Left lung (tissue), 4 donors: ENCODE measurements at regions not wholly inside any gene's neighbourhood (a gene's known extent, or its start where the extent isn't known, plus 50 kb on each side); places are given as distances from the start of the nearest gene placed in this dataset.
A peak's percentile ranks its signal among the peaks of the same experiment; 100 is the strongest.

Experiments
- ATAC-seq: fragments of 200-7000 bp; cut with Tn5 transposase; one replicate; pipeline ENCODE4 v1.9.1; 2020; ENCODE audit warnings: moderate library complexity
- DNase-seq, 4 donors: peaks; one replicate each; pipeline ENCODE4 v3.0.0-alpha.2; 2013 to 2020
- H3K27ac ChIP-seq, 2 donors: fragments of 200-600 bp; sonication (generic) in 1 of 2; one replicate each; pipeline versions ENCODE4 v1.5.0 to v1.8.0; 2020 to 2021
- H3K27me3 ChIP-seq, 2 donors: fragments of 200-600 bp; sonication (generic) in 1 of 2; one replicate each; pipeline versions ENCODE4 v1.5.0 to v1.8.0; 2020 to 2021
- H3K36me3 ChIP-seq, 2 donors: fragments of 200-600 bp; sonication (generic) in 1 of 2; one replicate each; pipeline versions ENCODE4 v1.5.0 to v1.8.0; 2020 to 2021
- H3K4me1 ChIP-seq, 2 donors: fragments of 200-600 bp; one replicate each; pipeline ENCODE4 v1.8.0; 2021
- H3K4me3 ChIP-seq, 2 donors: fragments of 200-600 bp; sonication (generic) in 1 of 2; one replicate each; pipeline versions ENCODE4 v1.5.0 to v1.8.0; 2020 to 2021; ENCODE audit warnings: mild to moderate bottlenecking in 1 of 2
- H3K9me3 ChIP-seq, 2 donors: fragments of 200-600 bp; sonication (generic) in 1 of 2; one replicate each; pipeline versions ENCODE4 v1.5.0 to v1.8.0; 2020 to 2021
- CTCF ChIP-seq, 2 donors: fragments of 200-600 bp; sonication (generic) in 1 of 2; IDR thresholded peaks; one replicate each; pipeline versions ENCODE4 v1.5.0 to v1.8.0; 2021; ENCODE audit warnings: antibody characterized with exemption in 2 of 2
- intact Hi-C, 2 donors: fragments of 100-400 bp; cut with DNase I; formaldehyde crosslinking; loops; one replicate each; pipeline versions ENCODE4 v1.11.2 to v1.14.2; 2022
- donor health status: DM: no; HTN: yes; CAD: no.
- donor health status: DM: no; HTN: no; CAD: no.

GRCh38 chr13:104823071-104823470, 1712.4 kb downstream of the EFNB2 start:
- DNase-seq (no peak), ATAC-seq (no peak)
- Histone ChIP-seq H3K4me1 (no peaks in the 10 kb centered on the region), H3K9me3 (peaks cover 0 to 4% of the 10 kb centered on the region in 2 donors), H3K4me3 (no peak overlapping the region), H3K27me3 (no peaks in the 10 kb centered on the region), H3K36me3 (no peaks in the 10 kb centered on the region), H3K27ac (no peak overlapping the region)
- TF ChIP-seq CTCF (IDR thresholded peaks at IDR 0.05) = no peak
- intact Hi-C loops = no loop called here

GRCh38 chr13:104817271-104817670, 1718.2 kb downstream of the EFNB2 start:
- TF ChIP-seq CTCF (IDR thresholded peaks at IDR 0.05) = no peak

GRCh38 chr13:104816726-104817125, 1718.7 kb downstream of the EFNB2 start:
- H3K36me3 ChIP-seq = no peaks in the 10 kb centered on the region
- H3K27ac ChIP-seq = no peak overlapping the region
- H3K4me3 ChIP-seq = no peak overlapping the region
- intact Hi-C loops = no loop called here
- TF ChIP-seq CTCF (IDR thresholded peaks at IDR 0.05) = no peak
- H3K4me1 ChIP-seq = no peaks in the 10 kb centered on the region
- no peaks in the 10 kb centered on the region for H3K27me3 ChIP-seq
- DNase-seq (no peak), ATAC-seq (no peak)
- peaks cover 0 to 2% of the 10 kb centered on the region in 2 donors for H3K9me3 ChIP-seq

More at GRCh38 chr13:104817271-104817670, 1718.2 kb downstream of the EFNB2 start:
- intact Hi-C loops = no loop called here
- H3K36me3 ChIP-seq = no peaks in the 10 kb centered on the region
- no peak overlapping the region for H3K4me3 ChIP-seq
- peak in 1 of 4 donors; percentile 12 for DNase-seq
- H3K27ac ChIP-seq = no peak overlapping the region
- no peak for ATAC-seq
- peaks cover 0 to 2% of the 10 kb centered on the region in 2 donors for H3K9me3 ChIP-seq
- no peaks in the 10 kb centered on the region for H3K27me3 ChIP-seq
- H3K4me1 ChIP-seq = no peaks in the 10 kb centered on the region

GRCh38 chr13:104810242-104810641, 1725.2 kb downstream of the EFNB2 start:
- intact Hi-C loops = no loop called here

GRCh38 chr13:104809483-104809882, 1726.0 kb downstream of the EFNB2 start:
- H3K27me3 ChIP-seq = no peaks in the 10 kb centered on the region
- ATAC-seq (no peak), DNase-seq (no peak)

More at GRCh38 chr13:104810242-104810641, 1725.2 kb downstream of the EFNB2 start:
- Histone ChIP-seq H3K4me3 (no peak overlapping the region), H3K4me1 (no peaks in the 10 kb centered on the region), H3K9me3 (no peaks in the 10 kb centered on the region), H3K36me3 (no peaks in the 10 kb centered on the region), H3K27ac (no peak overlapping the region), H3K27me3 (no peaks in the 10 kb centered on the region)
- TF ChIP-seq CTCF (IDR thresholded peaks at IDR 0.05) = no peak
- no peak for DNase-seq
- ATAC-seq = no peak

More at GRCh38 chr13:104809483-104809882, 1726.0 kb downstream of the EFNB2 start:
- Histone ChIP-seq H3K27ac (no peak overlapping the region), H3K9me3 (no peaks in the 10 kb centered on the region), H3K4me1 (no peaks in the 10 kb centered on the region), H3K4me3 (no peak overlapping the region), H3K36me3 (no peaks in the 10 kb centered on the region)
- intact Hi-C loops = no loop called here
- no peak for TF ChIP-seq CTCF (IDR thresholded peaks at IDR 0.05)
